Posterior vena cava (tissue), 2 donors: ENCODE measurements at regions not wholly inside any gene's neighbourhood (a gene's known extent, or its start where the extent isn't known, plus 50 kb on each side); places are given as distances from the start of the nearest gene placed in this dataset.
"Not testable (repeated sequence)": the region's sequence is repeated elsewhere in the genome, so short reads cannot be mapped to it uniquely, and the experiment has no call there.

Experiments
- DNase-seq: peaks from one replicate; pipeline ENCODE4 v3.0.0-alpha.2; 2020; ENCODE audit warnings: low spot score
- intact Hi-C, 2 donors: fragments of 100-400 bp; cut with DNase I; formaldehyde crosslinking; loops; one replicate each; pipeline versions ENCODE4 v1.14.1 to v1.14.2; 2022 to 2023
- donor health status: DM: yes; HTN: yes; CAD: no.
- donor health status: DM: yes; HTN: yes; CAD: no.

DNA sequence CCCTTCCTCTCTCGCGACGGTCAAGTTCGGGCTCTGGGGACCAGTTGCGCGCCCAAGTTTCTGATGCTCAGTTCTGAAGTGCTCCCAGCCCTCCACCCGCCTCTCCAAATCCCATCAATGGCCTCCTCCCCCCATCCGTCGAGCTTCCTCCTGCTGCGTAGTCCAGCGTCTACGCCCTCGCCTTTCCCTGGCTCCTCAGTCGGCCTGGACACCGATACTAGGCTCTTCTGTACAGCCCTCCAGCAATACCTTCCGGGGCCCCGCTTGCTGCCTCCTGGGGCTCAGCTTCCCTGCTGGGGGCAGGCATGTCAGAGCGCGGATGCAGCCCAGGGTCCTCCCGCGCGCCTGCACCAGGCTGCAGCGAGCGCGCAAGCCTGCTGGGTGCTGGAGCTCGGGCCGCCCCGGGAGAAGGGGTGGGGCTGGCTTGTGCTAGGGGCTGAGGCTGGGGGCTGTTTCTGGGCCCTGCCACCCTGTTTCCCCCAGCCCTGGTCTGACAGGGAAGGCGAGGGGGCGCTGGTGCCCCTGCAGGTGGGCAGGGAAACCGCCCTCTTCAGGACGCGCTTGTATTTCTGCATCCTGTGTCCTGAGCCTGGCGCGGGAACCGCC, 353.3 kb upstream of the SUCLG2 start:
- intact Hi-C loops, result no loop called here
- no peak for DNase-seq

DNA sequence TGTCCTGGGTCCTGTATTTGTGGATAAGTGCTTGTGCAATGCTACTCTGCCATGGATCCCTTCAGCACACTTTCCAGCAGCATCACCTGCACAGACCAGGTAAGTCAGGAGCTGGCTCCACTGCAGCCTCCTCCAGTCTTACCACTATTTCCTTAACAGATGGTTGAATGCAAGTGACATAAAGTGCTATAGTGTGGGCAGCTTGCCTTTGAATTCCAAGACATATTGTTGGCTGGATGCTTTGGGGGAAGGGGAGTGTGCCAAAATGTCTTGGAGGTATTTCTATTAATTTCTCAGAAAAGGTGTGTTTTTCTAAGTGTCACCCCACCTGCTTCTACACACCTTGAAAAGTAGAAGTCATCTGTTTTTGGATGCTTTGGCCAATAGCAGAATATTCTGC, 352.2 kb upstream of the SUCLG2 start:
- DNase-seq, result no peak
- intact Hi-C loops, result no loop called here

DNA sequence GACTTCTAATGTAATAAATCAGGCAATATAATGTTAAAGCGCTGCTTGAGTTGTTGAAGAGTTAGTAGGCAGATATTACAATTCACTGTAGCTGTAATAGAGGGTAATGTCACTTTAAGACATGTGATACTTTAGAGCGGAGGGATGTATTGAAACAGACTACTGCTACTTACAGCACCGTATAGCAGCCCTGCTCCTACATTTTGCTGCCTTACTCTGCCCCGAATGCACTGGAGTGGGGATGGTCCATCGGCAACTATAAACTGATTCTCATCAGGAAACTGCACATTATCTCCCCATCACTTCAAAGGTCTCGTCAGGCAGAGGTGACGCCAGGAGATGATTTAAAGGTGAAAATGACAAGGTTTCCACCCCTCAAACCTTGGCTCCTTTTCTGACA, 349.7 kb upstream of the SUCLG2 start:
- intact Hi-C loops, result no loop called here
- DNase-seq, result no peak

- intact Hi-C loops, result no loop called here
- DNase-seq, result no peak
Measured at GRCh38 chr3:67998281-67998680, 343.9 kb upstream of the SUCLG2 start.

- intact Hi-C loops, result no loop called here
- no peak for DNase-seq
Measured at GRCh38 chr3:67995206-67995605, 340.8 kb upstream of the SUCLG2 start.

- DNase-seq, result no peak
- intact Hi-C loops, result no loop called here
Measured at GRCh38 chr3:67986706-67987105, 332.3 kb upstream of the SUCLG2 start.

- DNase-seq, result no peak
- intact Hi-C loops, result no loop called here
Measured at GRCh38 chr3:67983166-67983565, 328.8 kb upstream of the SUCLG2 start.

DNA sequence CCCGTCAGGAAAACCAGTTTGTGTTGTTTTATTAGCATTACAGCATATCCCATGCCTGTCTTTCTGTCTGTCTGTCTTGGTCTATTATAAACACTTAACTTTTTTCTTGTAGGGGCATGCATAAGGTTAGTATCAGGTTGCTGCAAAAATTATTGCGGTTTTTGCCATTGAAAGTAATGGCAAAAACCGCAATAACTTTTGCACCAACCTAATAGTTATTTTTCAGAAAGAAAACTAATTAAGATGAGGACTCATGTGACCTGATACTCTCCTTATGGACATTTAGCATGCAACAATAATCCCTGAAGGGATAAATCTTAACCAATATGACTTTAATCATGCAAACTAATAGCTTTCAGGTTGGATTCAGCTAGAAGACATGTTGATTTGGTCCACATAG, 326.7 kb upstream of the SUCLG2 start:
- intact Hi-C loops, result no loop called here
- DNase-seq, result no peak

GRCh38 chr3:67979342-67979741, 324.9 kb upstream of the SUCLG2 start:
- intact Hi-C loops, result no loop called here
- DNase-seq, result no peak

DNA sequence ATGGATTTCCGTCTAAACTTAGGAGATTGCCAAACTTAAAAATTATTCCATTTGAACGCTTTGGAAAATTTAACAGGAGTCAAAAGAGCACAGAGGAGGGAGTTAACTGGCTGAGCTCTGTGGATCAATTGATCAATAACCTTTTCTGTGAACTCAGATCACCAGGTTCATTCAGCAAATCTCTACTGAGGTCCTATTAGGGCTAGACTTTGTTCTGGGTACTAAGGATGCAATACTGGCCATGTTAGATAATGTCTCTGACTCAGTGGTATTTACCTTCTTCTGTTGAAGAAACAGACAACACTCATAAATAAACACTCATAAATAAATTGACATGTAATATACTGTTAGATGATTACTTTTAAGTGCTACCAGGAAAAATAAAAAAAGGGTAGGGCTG, 323.4 kb upstream of the SUCLG2 start:
- intact Hi-C loops, result no loop called here
- no peak for DNase-seq

GRCh38 chr3:67976663-67977062, 322.3 kb upstream of the SUCLG2 start:
- no peak for DNase-seq
- intact Hi-C loops, result no loop called here

DNA sequence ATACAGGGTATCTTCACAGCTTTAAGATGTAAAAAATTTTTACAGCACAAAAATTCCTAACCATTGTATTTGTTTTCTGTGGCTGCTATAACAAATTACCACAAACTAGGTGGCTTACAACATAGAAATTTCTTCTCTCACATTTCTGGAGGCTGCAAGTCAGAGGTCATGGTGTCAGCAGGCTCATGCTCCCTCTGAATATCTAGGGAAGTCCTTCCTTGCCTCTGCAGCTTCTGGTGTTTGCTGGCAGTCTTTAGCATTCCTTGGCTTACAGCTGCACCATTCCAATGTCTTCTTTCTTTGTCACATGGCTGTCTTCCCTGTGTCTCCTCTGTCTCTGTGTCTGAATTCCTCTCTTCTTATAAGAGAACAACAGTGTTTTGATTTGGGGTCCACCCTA, 310.2 kb upstream of the SUCLG2 start:
- intact Hi-C loops, result no loop called here
- no peak for DNase-seq

DNA sequence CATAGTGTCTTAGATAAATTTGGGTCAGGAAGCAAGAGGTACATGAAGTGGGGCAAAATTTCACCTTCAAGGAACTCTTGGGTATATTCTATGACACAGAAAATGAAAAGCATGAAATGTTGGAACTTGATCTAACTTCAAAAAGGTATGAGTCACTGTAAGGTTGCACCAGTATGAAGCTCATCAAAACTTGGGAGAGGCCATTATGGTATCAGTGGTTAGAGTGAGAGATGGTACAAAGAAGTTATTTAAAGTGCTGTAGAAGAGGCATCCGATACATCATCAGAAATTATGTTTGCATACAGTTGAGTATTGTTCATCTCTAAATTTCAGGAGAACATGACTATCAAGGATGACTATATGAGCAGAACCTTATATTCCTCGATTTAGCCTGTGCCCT, 302.9 kb upstream of the SUCLG2 start:
- intact Hi-C loops, result no loop called here
- no peak for DNase-seq

DNA sequence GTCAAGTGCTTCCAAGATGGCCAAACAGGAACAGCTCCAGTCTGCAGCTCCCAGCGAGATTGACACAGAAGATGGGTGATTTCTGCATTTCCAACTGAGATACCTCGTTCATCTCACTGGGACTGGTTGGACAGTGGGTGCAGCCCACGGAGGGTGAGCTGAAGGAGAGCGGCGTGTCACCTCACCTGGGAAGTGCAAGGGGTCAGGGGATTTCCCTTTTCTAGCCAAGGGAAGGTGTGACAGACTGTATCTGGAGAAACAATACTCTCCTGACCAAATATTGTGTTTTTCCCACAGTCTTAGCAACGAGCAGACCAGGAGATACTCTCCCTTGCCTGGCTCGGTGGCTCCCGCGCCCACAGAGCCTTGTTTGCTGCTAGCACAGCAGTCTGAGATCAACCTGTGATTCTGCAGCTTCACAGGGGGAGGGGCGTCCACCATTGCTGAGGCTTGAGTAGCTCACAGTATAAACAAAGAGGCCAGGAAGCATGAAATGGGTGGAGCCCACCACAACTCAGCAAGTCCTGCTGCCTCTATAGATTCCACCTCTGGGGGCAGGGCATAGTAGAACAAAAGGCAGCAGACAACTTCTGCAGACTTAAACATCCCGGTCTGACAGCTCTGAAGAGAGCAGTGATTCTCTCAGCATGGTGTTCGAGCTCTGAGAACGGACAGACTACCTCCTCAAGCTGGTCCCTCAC, 293.5 kb upstream of the SUCLG2 start:
- no peak for DNase-seq
- intact Hi-C loops, result no loop called here

DNA sequence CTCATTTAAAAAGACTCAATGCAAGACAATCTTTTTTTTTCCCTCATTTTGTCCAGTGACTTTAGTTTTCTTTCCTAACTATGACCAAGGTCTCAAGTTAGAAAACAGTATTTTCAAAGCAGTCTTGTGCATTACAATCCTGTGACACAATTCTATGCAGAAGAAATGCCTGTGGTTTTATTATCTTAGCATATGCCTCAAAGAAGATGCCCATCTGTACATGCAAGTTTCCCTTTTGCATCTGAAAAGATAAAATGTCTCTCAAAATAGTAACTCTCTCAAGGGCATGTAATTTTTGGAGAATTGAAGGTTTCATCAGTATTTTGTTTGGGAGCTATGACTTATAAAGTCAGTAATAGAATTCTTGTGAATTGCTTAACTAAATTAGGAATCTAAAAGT, 292.0 kb upstream of the SUCLG2 start:
- DNase-seq, result no peak
- intact Hi-C loops, result no loop called here

DNA sequence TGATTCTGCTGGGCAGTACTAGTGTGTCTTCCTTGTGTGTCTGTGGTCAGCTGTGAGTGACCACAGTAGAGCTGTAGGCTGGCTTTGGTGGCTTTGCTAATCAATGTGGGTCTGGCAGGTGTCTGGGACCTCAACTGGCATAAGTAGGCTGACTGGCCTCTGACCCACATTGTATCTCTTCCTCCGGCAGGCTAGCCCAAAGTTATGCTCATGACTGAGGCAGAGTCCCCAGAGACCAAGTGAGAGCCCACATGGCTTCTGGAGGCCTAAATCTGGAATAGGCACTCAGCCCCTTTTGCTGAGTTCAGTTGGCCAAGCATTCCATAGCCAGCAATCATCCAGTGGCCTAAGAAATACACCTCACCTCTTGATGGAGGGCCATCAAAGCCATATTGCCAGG, 289.1 kb upstream of the SUCLG2 start:
- DNase-seq, result peak; percentile 45
- intact Hi-C loops, result no loop called here

DNA sequence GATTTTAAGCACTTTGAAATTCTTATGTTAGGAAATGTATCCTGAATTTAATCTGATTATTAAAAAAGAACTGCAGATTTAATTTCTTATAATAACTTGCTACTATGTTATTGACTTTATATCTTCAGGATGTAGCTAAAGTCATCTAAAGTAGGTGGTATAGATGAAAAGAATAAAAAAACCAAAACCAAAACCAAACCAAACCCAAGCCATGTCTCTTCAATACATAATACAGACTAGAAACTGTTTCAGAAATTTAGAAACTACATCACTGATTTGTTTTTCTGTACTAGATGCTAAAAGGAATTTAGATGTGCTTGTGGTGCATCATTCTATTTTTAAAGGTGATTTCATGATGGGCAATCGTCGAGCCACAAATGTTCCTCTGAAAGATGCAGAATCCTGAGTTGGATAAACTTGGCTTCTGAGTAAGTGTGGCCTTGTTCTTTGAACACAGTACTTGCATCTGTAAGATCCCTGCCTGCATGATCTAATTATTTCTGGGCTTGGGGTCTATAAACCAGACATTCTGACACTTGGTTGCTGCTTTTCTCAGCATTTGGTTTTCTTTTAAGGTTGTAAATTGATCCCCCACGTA, 287.1 kb upstream of the SUCLG2 start:
- intact Hi-C loops, result no loop called here
- no peak for DNase-seq

- intact Hi-C loops, result no loop called here
Measured at GRCh38 chr3:67940210-67940952, 286.0 kb upstream of the SUCLG2 start.

DNA sequence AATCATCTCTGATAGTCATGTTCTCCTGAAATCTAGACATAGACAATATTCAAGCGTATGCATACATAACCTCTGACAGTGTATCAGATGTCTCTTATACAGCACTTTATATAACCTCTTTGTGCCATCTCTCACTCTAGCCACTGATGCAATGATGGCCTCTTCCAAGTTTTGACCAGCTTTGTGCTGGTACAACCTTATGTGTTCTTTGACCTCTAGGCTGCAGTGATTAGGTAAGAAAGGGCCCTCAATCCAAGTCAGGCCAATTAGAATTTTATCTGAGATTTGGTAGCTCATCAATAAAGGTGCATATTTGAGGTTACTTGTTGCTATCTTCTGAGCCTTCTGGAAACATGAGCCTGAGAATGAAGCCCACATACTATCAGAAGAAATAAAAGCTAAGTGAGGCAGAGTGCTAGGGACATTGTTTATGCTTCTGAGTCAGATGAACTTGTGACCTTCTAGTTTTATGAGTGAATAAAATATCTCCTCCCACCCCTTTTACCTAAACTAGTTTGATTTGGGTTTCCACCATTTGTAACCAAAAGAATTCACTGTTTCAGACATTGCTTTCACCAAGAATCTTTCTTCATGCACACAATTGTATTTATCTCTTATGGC, 283.2 kb upstream of the SUCLG2 start:
- DNase-seq, result no peak
- intact Hi-C loops, result no loop called here

More at GRCh38 chr3:67940210-67940952, 286.0 kb upstream of the SUCLG2 start:
- DNase-seq, result no peak

- DNase-seq, intact Hi-C loops: not testable (repeated sequence)
Measured at GRCh38 chr3:67930394-67930793, 276.0 kb upstream of the SUCLG2 start.
